GM23248 (cell line): ENCODE measurements at regions not wholly inside any gene's neighbourhood (a gene's known extent, or its start where the extent isn't known, plus 50 kb on each side); places are given as distances from the start of the nearest gene placed in this dataset.

ENCODE experiments used
- EZH2 ChIP-seq: fragments of 200-600 bp; sonication (generic); IDR thresholded peaks from 2 replicates; pipeline ENCODE4 v1.6.1; 2018; ENCODE audit warnings: antibody characterized with exemption, mild to moderate bottlenecking; ENCODE audit not compliant: insufficient read depth, poor library complexity, severe bottlenecking
- EZH2phosphoT487 ChIP-seq: fragments of 200-600 bp; sonication (generic); IDR thresholded peaks from 2 replicates; pipeline ENCODE4 v1.6.1; 2018; ENCODE audit warnings: antibody characterized with exemption, moderate library complexity, mild to moderate bottlenecking, low read depth; ENCODE audit not compliant: insufficient read depth

DNA sequence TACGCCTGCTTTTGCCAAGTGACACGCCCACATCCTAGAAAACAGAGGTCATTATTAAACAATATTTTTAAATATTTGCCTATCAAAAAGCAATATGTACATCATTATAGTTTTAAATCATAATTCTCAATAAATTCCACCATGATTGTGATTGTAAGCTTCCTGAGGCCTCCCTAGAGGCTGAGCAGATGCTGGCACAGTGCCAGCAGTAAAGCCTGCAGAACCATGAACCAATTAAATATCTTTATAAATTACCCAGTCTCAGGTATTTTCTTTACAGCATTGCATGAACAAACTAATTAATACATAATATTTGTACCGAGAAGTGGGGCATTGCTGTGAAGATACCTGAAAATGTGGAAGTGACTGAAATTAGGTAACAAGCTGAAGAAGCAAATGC lies 174.7 kb upstream of the TMEM196 start:
- TF ChIP-seq EZH2 (no peak), EZH2phosphoT487 (no peak)
